ENCODE measurements at regions not wholly inside any gene's neighbourhood (a gene's known extent, or its start where the extent isn't known, plus 50 kb on each side); places are given as distances from the start of the nearest gene placed in this dataset.

DNA sequence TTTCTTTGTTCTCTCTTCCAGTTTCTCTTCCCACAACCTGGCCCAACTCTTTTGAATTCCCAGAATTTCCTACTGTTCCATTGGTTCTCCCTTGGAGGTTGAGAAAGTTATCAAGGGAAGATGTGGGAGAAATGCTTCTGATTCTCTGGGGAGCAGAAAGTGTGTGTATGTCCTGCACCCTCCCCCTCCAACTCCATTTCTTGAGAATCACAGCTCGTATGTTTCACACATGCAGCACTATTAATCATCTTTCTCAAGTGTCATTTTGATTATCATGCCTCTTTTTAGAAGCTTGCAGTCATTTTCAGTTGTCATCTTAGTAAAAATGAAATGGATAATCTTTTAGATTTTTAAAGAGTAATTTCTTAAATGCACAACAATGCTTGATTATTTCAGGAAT, 296.8 kb upstream of the SLC39A10 start:
- TF ChIP-seq EZH2 (IDR thresholded peaks at IDR 0.05; ENCODE audit: borderline replicate concordance, low read depth, low read length, poor library complexity, severe bottlenecking), result no peak
- TF ChIP-seq, protein P1, sequence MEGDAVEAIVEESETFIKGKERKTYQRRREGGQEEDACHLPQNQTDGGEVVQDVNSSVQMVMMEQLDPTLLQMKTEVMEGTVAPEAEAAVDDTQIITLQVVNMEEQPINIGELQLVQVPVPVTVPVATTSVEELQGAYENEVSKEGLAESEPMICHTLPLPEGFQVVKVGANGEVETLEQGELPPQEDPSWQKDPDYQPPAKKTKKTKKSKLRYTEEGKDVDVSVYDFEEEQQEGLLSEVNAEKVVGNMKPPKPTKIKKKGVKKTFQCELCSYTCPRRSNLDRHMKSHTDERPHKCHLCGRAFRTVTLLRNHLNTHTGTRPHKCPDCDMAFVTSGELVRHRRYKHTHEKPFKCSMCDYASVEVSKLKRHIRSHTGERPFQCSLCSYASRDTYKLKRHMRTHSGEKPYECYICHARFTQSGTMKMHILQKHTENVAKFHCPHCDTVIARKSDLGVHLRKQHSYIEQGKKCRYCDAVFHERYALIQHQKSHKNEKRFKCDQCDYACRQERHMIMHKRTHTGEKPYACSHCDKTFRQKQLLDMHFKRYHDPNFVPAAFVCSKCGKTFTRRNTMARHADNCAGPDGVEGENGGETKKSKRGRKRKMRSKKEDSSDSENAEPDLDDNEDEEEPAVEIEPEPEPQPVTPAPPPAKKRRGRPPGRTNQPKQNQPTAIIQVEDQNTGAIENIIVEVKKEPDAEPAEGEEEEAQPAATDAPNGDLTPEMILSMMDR (conservative IDR thresholded peaks at IDR 0.05; ENCODE audit: low read depth, low read length), result no peak
